ENCODE measurements at regions not wholly inside any gene's neighbourhood (a gene's known extent, or its start where the extent isn't known, plus 50 kb on each side); places are given as distances from the start of the nearest gene placed in this dataset.

GRCh38 chr20:55456316-55456940 lies 548.9 kb downstream of the CBLN4 start:
- peaks cover 9% of the 10 kb centered on the region for H3K9me3 Mint-ChIP-seq (ENCODE audit: unreplicated experiment)
- H3K27me3 Mint-ChIP-seq (ENCODE audit: unreplicated experiment): no peaks in the 10 kb centered on the region
- H3K27ac Mint-ChIP-seq (ENCODE audit: unreplicated experiment): no peak overlapping the region
- H3K4me1 Mint-ChIP-seq (ENCODE audit: unreplicated experiment): no peaks in the 10 kb centered on the region
- TF ChIP-seq, protein P1, sequence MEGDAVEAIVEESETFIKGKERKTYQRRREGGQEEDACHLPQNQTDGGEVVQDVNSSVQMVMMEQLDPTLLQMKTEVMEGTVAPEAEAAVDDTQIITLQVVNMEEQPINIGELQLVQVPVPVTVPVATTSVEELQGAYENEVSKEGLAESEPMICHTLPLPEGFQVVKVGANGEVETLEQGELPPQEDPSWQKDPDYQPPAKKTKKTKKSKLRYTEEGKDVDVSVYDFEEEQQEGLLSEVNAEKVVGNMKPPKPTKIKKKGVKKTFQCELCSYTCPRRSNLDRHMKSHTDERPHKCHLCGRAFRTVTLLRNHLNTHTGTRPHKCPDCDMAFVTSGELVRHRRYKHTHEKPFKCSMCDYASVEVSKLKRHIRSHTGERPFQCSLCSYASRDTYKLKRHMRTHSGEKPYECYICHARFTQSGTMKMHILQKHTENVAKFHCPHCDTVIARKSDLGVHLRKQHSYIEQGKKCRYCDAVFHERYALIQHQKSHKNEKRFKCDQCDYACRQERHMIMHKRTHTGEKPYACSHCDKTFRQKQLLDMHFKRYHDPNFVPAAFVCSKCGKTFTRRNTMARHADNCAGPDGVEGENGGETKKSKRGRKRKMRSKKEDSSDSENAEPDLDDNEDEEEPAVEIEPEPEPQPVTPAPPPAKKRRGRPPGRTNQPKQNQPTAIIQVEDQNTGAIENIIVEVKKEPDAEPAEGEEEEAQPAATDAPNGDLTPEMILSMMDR (IDR thresholded peaks at IDR 0.05; ENCODE audit: unreplicated experiment): no peak
- H3K36me3 Mint-ChIP-seq (ENCODE audit: low read depth, unreplicated experiment): no peaks in the 10 kb centered on the region
- no peak overlapping the region for H3K4me3 Mint-ChIP-seq (ENCODE audit: unreplicated experiment)
- DNase-seq (ENCODE audit: low spot score): no peak

DNA sequence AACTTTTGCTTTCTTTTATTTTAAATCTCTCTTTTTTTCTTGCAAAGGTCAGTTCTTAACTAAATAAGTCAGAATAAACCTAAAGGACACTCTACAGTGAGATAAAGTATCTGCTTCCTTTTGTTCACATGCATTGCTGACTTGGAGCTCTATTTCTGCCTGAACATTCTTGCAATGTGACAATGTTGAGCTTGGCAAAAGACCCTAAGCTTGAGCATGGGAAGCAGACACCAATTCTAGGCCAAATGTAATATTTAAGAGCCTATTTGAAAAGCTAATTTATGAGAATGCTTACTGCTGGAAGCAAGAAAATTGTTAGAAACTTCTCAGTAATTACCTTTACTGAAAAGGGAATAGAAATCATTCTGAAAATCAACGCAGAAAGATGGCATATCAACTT lies 556.2 kb downstream of the CBLN4 start:
- H3K36me3 Mint-ChIP-seq (ENCODE audit: low read depth, unreplicated experiment): no peaks in the 10 kb centered on the region
- DNase-seq (ENCODE audit: low spot score): no peak
- no peak overlapping the region for H3K27ac Mint-ChIP-seq (ENCODE audit: unreplicated experiment)
- H3K4me1 Mint-ChIP-seq (ENCODE audit: unreplicated experiment): no peaks in the 10 kb centered on the region
- no peaks in the 10 kb centered on the region for H3K27me3 Mint-ChIP-seq (ENCODE audit: unreplicated experiment)
- no peak overlapping the region for H3K4me3 Mint-ChIP-seq (ENCODE audit: unreplicated experiment)
- TF ChIP-seq, protein P1 (IDR thresholded peaks at IDR 0.05; ENCODE audit: unreplicated experiment): no peak
- H3K9me3 Mint-ChIP-seq (ENCODE audit: unreplicated experiment): peaks cover 19% of the 10 kb centered on the region

GRCh38 chr20:55446301-55446700 lies 559.0 kb downstream of the CBLN4 start:
- TF ChIP-seq, protein P1 (IDR thresholded peaks at IDR 0.05; ENCODE audit: unreplicated experiment): no peak
- DNase-seq (ENCODE audit: low spot score): no peak
- H3K27ac Mint-ChIP-seq (ENCODE audit: unreplicated experiment): no peak overlapping the region
- no peaks in the 10 kb centered on the region for H3K27me3 Mint-ChIP-seq (ENCODE audit: unreplicated experiment)
- H3K36me3 Mint-ChIP-seq (ENCODE audit: low read depth, unreplicated experiment): no peaks in the 10 kb centered on the region
- H3K4me3 Mint-ChIP-seq (ENCODE audit: unreplicated experiment): no peak overlapping the region
- peaks cover 15% of the 10 kb centered on the region for H3K9me3 Mint-ChIP-seq (ENCODE audit: unreplicated experiment)
- H3K4me1 Mint-ChIP-seq (ENCODE audit: unreplicated experiment): no peaks in the 10 kb centered on the region

DNA sequence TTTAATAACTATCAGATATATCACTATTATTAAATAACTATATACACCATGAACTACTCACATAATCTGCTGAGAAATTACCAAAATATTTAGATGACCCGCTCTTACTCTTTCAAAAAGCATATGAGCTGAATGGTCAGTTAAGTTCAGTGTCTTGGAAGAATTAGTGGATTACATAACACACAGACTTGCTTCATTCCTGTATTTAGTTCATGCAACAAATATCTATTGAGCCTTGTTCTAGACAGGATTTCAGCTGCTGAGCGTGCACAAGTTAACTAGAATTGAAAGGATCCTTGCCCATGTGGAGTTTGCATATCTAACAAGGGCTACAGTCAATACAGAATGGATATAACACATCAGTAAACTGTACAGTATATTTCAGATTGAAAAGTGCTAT lies 566.2 kb downstream of the CBLN4 start:
- Mint-ChIP-seq H3K9me3 (ENCODE audit: unreplicated experiment) (peaks cover 22% of the 10 kb centered on the region), H3K4me1 (ENCODE audit: unreplicated experiment) (no peaks in the 10 kb centered on the region), H3K27me3 (ENCODE audit: unreplicated experiment) (no peaks in the 10 kb centered on the region), H3K4me3 (ENCODE audit: unreplicated experiment) (no peak overlapping the region), H3K36me3 (ENCODE audit: low read depth, unreplicated experiment) (no peaks in the 10 kb centered on the region), H3K27ac (ENCODE audit: unreplicated experiment) (no peak overlapping the region)
- no peak for DNase-seq (ENCODE audit: low spot score)
- TF ChIP-seq, protein P1 (IDR thresholded peaks at IDR 0.05; ENCODE audit: unreplicated experiment): no peak

GRCh38 chr20:55437798-55438415 lies 567.4 kb downstream of the CBLN4 start:
- H3K27me3 Mint-ChIP-seq (ENCODE audit: unreplicated experiment): no peaks in the 10 kb centered on the region
- H3K4me3 Mint-ChIP-seq (ENCODE audit: unreplicated experiment): no peak overlapping the region
- no peaks in the 10 kb centered on the region for H3K36me3 Mint-ChIP-seq (ENCODE audit: low read depth, unreplicated experiment)
- no peak for DNase-seq (ENCODE audit: low spot score)
- no peak overlapping the region for H3K27ac Mint-ChIP-seq (ENCODE audit: unreplicated experiment)
- H3K4me1 Mint-ChIP-seq (ENCODE audit: unreplicated experiment): no peaks in the 10 kb centered on the region
- TF ChIP-seq, protein P1 (IDR thresholded peaks at IDR 0.05; ENCODE audit: unreplicated experiment): no peak
- peaks cover 22% of the 10 kb centered on the region for H3K9me3 Mint-ChIP-seq (ENCODE audit: unreplicated experiment)

Data from endothelial cell (in vitro differentiated cells).